ENCODE measurements at regions not wholly inside any gene's neighbourhood (a gene's known extent, or its start where the extent isn't known, plus 50 kb on each side); places are given as distances from the start of the nearest gene placed in this dataset.
"Not testable (repeated sequence)": the region's sequence is repeated elsewhere in the genome, so short reads cannot be mapped to it uniquely, and the experiment has no call there.

- DNase-seq (ENCODE audit: low spot score) (no peak), ATAC-seq (no peak)
Measured at GRCh38 chr2:7368211-7368610, 451.0 kb downstream of the RNF144A start.

GRCh38 chr2:7373156-7373555 is 455.9 kb downstream of the RNF144A start:
- no peak for ATAC-seq
- no peak for DNase-seq (ENCODE audit: low spot score)

GRCh38 chr2:7375901-7376300 is 458.7 kb downstream of the RNF144A start:
- ATAC-seq, result no peak
- DNase-seq (ENCODE audit: low spot score), result no peak

- ATAC-seq (no peak), DNase-seq (ENCODE audit: low spot score) (no peak)
Measured at GRCh38 chr2:7377916-7378569, 460.8 kb downstream of the RNF144A start.

GRCh38 chr2:7378591-7378990 is 461.4 kb downstream of the RNF144A start:
- DNase-seq (ENCODE audit: low spot score), result no peak
- no peak for ATAC-seq

GRCh38 chr2:7379799-7380198 is 462.6 kb downstream of the RNF144A start:
- DNase-seq (ENCODE audit: low spot score), result no peak
- ATAC-seq, result no peak

- DNase-seq (ENCODE audit: low spot score), result no peak
- no peak for ATAC-seq
Measured at GRCh38 chr2:7384773-7385349, 467.6 kb downstream of the RNF144A start.

GRCh38 chr2:7390311-7390710 is 473.1 kb downstream of the RNF144A start:
- ATAC-seq; DNase-seq (ENCODE audit: low spot score): not testable (repeated sequence)

- DNase-seq (ENCODE audit: low spot score) (no peak), ATAC-seq (no peak)
Measured at GRCh38 chr2:7392076-7392787, 475.0 kb downstream of the RNF144A start.

GRCh38 chr2:7394195-7394594 is 477.0 kb downstream of the RNF144A start:
- DNase-seq (ENCODE audit: low spot score), result no peak

GRCh38 chr2:7400628-7401027 is 483.4 kb downstream of the RNF144A start:
- DNase-seq (ENCODE audit: low spot score) (no peak), ATAC-seq (no peak)

More at GRCh38 chr2:7394195-7394594, 477.0 kb downstream of the RNF144A start:
- ATAC-seq, result no peak

GRCh38 chr2:7403092-7403775 is 486.0 kb downstream of the RNF144A start:
- ATAC-seq, result no peak
- DNase-seq (ENCODE audit: low spot score), result no peak

- DNase-seq (ENCODE audit: low spot score) (no peak), ATAC-seq (no peak)
Measured at GRCh38 chr2:7405861-7406715, 488.9 kb downstream of the RNF144A start.

GRCh38 chr2:7407001-7407400 is 489.8 kb downstream of the RNF144A start:
- no peak for ATAC-seq

GRCh38 chr2:7407906-7408680 is 490.9 kb downstream of the RNF144A start:
- no peak for DNase-seq (ENCODE audit: low spot score)
- ATAC-seq, result no peak

More at GRCh38 chr2:7407001-7407400, 489.8 kb downstream of the RNF144A start:
- no peak for DNase-seq (ENCODE audit: low spot score)

GRCh38 chr2:7411691-7412090 is 494.5 kb downstream of the RNF144A start:
- no peak for ATAC-seq
- DNase-seq (ENCODE audit: low spot score), result no peak

- ATAC-seq (peak; percentile 43), DNase-seq (ENCODE audit: low spot score) (no peak)
Measured at GRCh38 chr2:7417845-7418742, 500.9 kb downstream of the RNF144A start.

GRCh38 chr2:7419186-7419585 is 502.0 kb downstream of the RNF144A start:
- no peak for DNase-seq (ENCODE audit: low spot score)
- ATAC-seq, result no peak

- DNase-seq (ENCODE audit: low spot score) (no peak), ATAC-seq (no peak)
Measured at GRCh38 chr2:7419814-7420311, 502.7 kb downstream of the RNF144A start.
